COLO668 (cell line): ENCODE measurements at regions not wholly inside any gene's neighbourhood (a gene's known extent, or its start where the extent isn't known, plus 50 kb on each side); places are given as distances from the start of the nearest gene placed in this dataset.

ENCODE experiments used
- DNase-seq: peaks from one replicate; lab custom pipeline; 2025; ENCODE audit not compliant: unreplicated experiment; lab: John Stamatoyannopoulos, UW

GRCh38 chr6:40946738-40947301 lies 92.2 kb downstream of the UNC5CL start:
- no peak for DNase-seq

- no peak for DNase-seq
Measured at GRCh38 chr6:40937491-40937890, 101.5 kb downstream of the UNC5CL start.

GRCh38 chr6:40936818-40937251 lies 102.2 kb downstream of the UNC5CL start:
- DNase-seq, result no peak

- no peak for DNase-seq
Measured at GRCh38 chr6:40933864-40934263, 105.2 kb downstream of the UNC5CL start.

GRCh38 chr6:40932953-40933352 lies 106.1 kb downstream of the UNC5CL start:
- no peak for DNase-seq

- no peak for DNase-seq
Measured at GRCh38 chr6:40932366-40932765, 106.7 kb downstream of the UNC5CL start.

GRCh38 chr6:40931931-40932330 lies 107.1 kb downstream of the UNC5CL start:
- no peak for DNase-seq

GRCh38 chr6:40930555-40930954 lies 108.5 kb downstream of the UNC5CL start:
- no peak for DNase-seq

GRCh38 chr6:40930045-40930444 lies 109.0 kb downstream of the UNC5CL start:
- DNase-seq, result no peak

- DNase-seq, result no peak
Measured at GRCh38 chr6:40929176-40929575, 109.8 kb downstream of the UNC5CL start.

GRCh38 chr6:40928763-40929162 lies 110.3 kb downstream of the UNC5CL start:
- no peak for DNase-seq

GRCh38 chr6:40928307-40928706 lies 110.7 kb downstream of the UNC5CL start:
- DNase-seq, result no peak

GRCh38 chr6:40925341-40925740 lies 113.7 kb downstream of the UNC5CL start:
- DNase-seq, result no peak

- DNase-seq, result no peak
Measured at GRCh38 chr6:40924839-40925238, 114.2 kb downstream of the UNC5CL start.

- DNase-seq, result no peak
Measured at GRCh38 chr6:40923880-40924279, 115.1 kb downstream of the UNC5CL start.

- DNase-seq, result no peak
Measured at GRCh38 chr6:40923326-40923725, 115.7 kb downstream of the UNC5CL start.

- no peak for DNase-seq
Measured at GRCh38 chr6:40922281-40922680, 116.7 kb downstream of the UNC5CL start.

GRCh38 chr6:40918040-40918651 lies 120.9 kb downstream of the UNC5CL start:
- DNase-seq, result no peak

- no peak for DNase-seq
Measured at GRCh38 chr6:40917603-40918002, 121.4 kb downstream of the UNC5CL start.

- DNase-seq, result no peak
Measured at GRCh38 chr6:40916845-40917244, 122.2 kb downstream of the UNC5CL start.

- DNase-seq, result no peak
Measured at GRCh38 chr6:40915165-40915564, 123.9 kb downstream of the UNC5CL start.

- no peak for DNase-seq
Measured at GRCh38 chr6:40914005-40914404, 125.0 kb downstream of the UNC5CL start.
